Heart right ventricle (tissue), 16 donors: ENCODE measurements at regions not wholly inside any gene's neighbourhood (a gene's known extent, or its start where the extent isn't known, plus 50 kb on each side); places are given as distances from the start of the nearest gene placed in this dataset.

ENCODE experiments used
- ATAC-seq, 8 donors: fragments of 200-7000 bp; cut with Tn5 transposase; one replicate each; pipeline ENCODE4 v1.9.1; 2020; ENCODE audit warnings: mild to moderate bottlenecking in 8 of 8, moderate library complexity in 8 of 8, moderate number of reproducible peaks in 1 of 8
- DNase-seq, 2 donors: peaks; one replicate each; pipeline ENCODE4 v3.0.0-alpha.2; 2020
- H3K27ac ChIP-seq, 10 donors: fragments of 200-600 bp; sonication (generic) in 2 of 10; one replicate each; pipeline versions ENCODE4 v1.5.0 to v1.8.0; 2020 to 2022; ENCODE audit warnings: mild to moderate bottlenecking in 3 of 10
- H3K27me3 ChIP-seq, 7 donors: fragments of 200-600 bp; one replicate each; pipeline ENCODE4 v1.8.0; 2021 to 2022; ENCODE audit warnings: mild to moderate bottlenecking in 2 of 7
- H3K36me3 ChIP-seq, 9 donors: fragments of 200-600 bp; sonication (generic) in 1 of 9; one replicate each; pipeline versions ENCODE4 v1.5.0 to v1.8.0; 2020 to 2022; ENCODE audit warnings: mild to moderate bottlenecking in 2 of 9
- H3K4me1 ChIP-seq, 9 donors: fragments of 200-600 bp; sonication (generic) in 1 of 9; one replicate each; pipeline versions ENCODE4 v1.5.0 to v1.8.0; 2020 to 2022; ENCODE audit warnings: mild to moderate bottlenecking in 4 of 9
- H3K4me3 ChIP-seq, 10 donors: fragments of 200-600 bp; sonication (generic) in 2 of 10; one replicate each; pipeline versions ENCODE4 v1.5.0 to v1.8.0; 2020 to 2022; ENCODE audit warnings: mild to moderate bottlenecking in 7 of 10, moderate library complexity in 2 of 10
- H3K9me3 ChIP-seq, 11 donors: fragments of 200-600 bp in 10 of 11; sonication (generic) in 2 of 11; one replicate each; pipeline versions ENCODE4 v1.5.0 to v1.8.0; 2013 to 2022; ENCODE audit warnings: mild to moderate bottlenecking in 2 of 11, control low read depth in 1 of 11, moderate library complexity in 1 of 11
- WGBS, 2 donors: extraction: QIAGEN DNeasy Blood & Tissue Kit; methylation state at CpG; one replicate each; pipeline ENCODE4 v1.1.7; 2013; ENCODE audit warnings: inconsistent platforms in 1 of 2; 5-methylcytosine and 5-hydroxymethylcytosine counted together
- intact Hi-C, 10 donors: fragments of 100-400 bp; cut with DNase I; formaldehyde crosslinking; loops; one replicate each; pipeline versions ENCODE4 v1.11.1 to v1.14.2; 2022
- TF ChIP-seq, protein P1 (sequence below), 9 donors: fragments of 200-600 bp; sonication (generic) in 2 of 9; IDR thresholded peaks; one replicate each; pipeline versions ENCODE4 v1.5.0 to v1.8.0; 2021 to 2022; ENCODE audit warnings: antibody characterized with exemption in 9 of 9, mild to moderate bottlenecking in 5 of 9, moderate library complexity in 1 of 9
- donor health status: Arrhythmogenic right ventricular cardiomyopathy.
- donor health status: ischemic (EF 13 %, LVEDD 7.1; RV severe dilation, severe dysfunction).
- donor health status: healthy with polysubstance abuse.
- donor health status: DM: no; HTN: yes; CAD: no.
- donor health status: DM: no; HTN: no; CAD: no.
- donor health status: ischemic (EF 25% LVEDD 6.9; RV normal size, moderate dysfunction).
- donor health status: ischemic (EF 25% LVEDD 5.7; RV mildly dilated, moderate dysfunction).
- donor health status: healthy.
- donor health status: DM: yes; HTN: yes; CAD: no.
- donor health status: Ischemic cardiomyopathy.
- donor health status: ischemic (EF 35%, LVEDD 5.7; RV mildly dilated, moderate dysfunction).
- donor health status: nonischemic (EF 11% LVEDD 7.7; RV severe dilation, severe dysfunction).
- donor health status: DM: yes; HTN: yes; CAD: no.
- donor health status: PGD.
- donor health status: ischemic (EF 29% LVEDD 5.4; RV normal size, mild dysfunction).
- donor health status: nonischemic (EF 23%, LVEDD 6.1; RV moderate dilation, normal function).

DNA sequence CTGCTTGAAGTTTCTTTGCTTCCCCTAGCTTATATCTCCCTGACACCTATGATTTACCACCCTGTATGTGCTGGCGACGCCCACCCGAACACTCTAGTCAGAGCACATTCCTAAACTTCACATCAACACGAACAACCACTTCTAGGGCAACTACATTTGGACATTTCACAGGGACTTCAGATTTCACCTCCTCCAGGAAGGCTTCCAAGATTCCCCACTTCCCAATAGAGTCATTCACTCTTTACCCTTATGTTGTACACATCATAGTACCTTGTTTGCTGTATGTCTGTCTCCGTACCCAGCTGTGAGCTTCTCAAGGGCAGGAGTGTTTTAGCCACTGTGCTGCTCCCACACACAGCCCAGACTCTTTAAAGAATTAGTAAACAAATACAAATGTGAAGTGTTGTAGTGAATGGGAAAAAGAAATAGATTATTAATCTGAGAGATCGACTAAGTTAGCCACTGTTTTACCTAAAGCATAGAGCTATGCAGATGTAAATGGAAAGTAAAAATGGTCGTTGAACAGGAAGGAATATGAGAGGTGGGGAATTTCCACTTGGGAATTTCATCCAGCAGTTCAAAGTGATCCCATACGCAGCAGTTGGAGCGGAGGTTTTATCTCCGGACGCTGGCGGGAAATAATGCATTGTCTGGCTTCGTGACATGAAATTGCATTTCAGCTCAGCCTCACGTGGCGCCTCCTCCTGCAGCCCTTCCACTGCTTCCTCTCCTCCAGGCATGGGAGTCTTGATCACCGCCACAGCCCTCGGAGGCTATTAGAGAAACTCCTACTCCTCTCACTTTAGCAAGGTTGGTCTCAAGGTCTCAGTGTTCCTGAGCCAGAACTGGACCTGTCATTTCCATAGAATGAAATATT lies 233.4 kb upstream of the COPS8 start:
- Histone ChIP-seq H3K9me3 (peaks cover 0 to 5% (median 0%) of the 10 kb centered on the region in 11 donors), H3K4me1 (peaks cover 0 to 17% (median 11%) of the 10 kb centered on the region in 9 donors), H3K36me3 (no peaks in the 10 kb centered on the region), H3K4me3 (no peak overlapping the region), H3K27me3 (no peaks in the 10 kb centered on the region), H3K27ac (peak overlapping the region in 4 of 10 donors; percentile 42 to 64 (median 50))
- TF ChIP-seq, protein P1, sequence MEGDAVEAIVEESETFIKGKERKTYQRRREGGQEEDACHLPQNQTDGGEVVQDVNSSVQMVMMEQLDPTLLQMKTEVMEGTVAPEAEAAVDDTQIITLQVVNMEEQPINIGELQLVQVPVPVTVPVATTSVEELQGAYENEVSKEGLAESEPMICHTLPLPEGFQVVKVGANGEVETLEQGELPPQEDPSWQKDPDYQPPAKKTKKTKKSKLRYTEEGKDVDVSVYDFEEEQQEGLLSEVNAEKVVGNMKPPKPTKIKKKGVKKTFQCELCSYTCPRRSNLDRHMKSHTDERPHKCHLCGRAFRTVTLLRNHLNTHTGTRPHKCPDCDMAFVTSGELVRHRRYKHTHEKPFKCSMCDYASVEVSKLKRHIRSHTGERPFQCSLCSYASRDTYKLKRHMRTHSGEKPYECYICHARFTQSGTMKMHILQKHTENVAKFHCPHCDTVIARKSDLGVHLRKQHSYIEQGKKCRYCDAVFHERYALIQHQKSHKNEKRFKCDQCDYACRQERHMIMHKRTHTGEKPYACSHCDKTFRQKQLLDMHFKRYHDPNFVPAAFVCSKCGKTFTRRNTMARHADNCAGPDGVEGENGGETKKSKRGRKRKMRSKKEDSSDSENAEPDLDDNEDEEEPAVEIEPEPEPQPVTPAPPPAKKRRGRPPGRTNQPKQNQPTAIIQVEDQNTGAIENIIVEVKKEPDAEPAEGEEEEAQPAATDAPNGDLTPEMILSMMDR (IDR thresholded peaks at IDR 0.05) = no peak
- peak in 7 of 8 donors; percentile 12 to 77 (median 32) for ATAC-seq
- peak in 1 of 2 donors; percentile 40 for DNase-seq
- 57 to 63% methylated on average over 17 of the region's 17 CpGs for WGBS, 2 donors
- intact Hi-C loops = loop anchor here in 1 of 10 donors (10.0 kb wide), 1 partner anchor 288 kb away; the partner anchor contains the start of gene ACKR3

DNA sequence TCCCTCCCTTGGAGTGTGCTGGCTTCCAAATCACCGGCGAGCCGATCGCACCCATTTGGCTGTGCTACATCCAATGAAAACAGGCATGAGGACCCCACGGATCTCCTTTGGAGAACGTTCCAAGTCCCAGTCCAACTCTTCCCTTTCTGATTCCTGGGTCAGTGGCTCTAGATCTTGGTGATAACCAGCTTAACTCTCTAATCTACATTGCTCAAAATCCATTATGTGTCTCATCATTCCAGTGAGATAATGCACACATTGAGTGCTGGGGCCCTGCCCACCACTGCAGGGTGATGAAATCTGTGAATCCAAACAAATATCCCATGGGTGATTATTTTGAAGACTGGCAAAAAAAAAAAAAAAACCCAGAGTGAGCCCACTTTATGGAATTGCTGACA lies 232.7 kb upstream of the COPS8 start:
- intact Hi-C loops = loop anchor here in 1 of 10 donors (10.0 kb wide), 1 partner anchor 288 kb away; the partner anchor contains the start of gene ACKR3
- TF ChIP-seq, protein P1 (IDR thresholded peaks at IDR 0.05) = no peak
- no peaks in the 10 kb centered on the region for H3K36me3 ChIP-seq
- ATAC-seq (no peak), DNase-seq (no peak)
- peaks cover 0 to 5% (median 0%) of the 10 kb centered on the region in 11 donors for H3K9me3 ChIP-seq
- H3K4me1 ChIP-seq = peaks cover 0 to 17% (median 11%) of the 10 kb centered on the region in 9 donors
- peak overlapping the region in 4 of 10 donors; percentile 17 to 64 (median 50) for H3K27ac ChIP-seq
- no peak overlapping the region for H3K4me3 ChIP-seq
- 65 to 66% methylated on average over 6 of the region's 6 CpGs for WGBS, 2 donors
- H3K27me3 ChIP-seq = no peaks in the 10 kb centered on the region

DNA sequence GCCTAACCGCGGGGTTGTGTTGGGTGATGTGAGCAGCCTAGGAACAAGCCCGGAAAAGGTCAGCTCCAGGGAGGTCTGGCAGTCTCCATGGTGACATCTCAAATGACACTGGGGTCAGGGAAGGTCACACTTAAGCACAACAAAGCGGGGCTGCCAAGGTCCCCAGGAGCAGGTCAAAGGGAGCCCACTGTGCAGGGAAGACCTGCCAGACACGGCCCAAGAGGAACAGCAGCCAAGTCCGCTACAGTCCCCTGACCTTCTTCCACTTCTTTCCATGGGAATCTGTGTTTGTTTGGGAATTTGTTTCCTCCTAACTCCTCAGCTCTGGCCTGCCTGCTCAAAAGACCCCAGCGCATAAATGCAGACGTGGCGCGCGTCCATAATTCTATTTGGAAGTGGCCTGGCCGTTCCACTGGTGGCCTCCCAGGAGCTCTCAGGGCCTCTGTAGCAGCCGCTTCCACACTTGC lies 232.1 kb upstream of the COPS8 start:
- Histone ChIP-seq H3K36me3 (no peaks in the 10 kb centered on the region), H3K4me1 (peaks cover 0 to 17% (median 11%) of the 10 kb centered on the region in 9 donors), H3K4me3 (no peak overlapping the region), H3K9me3 (peaks cover 0 to 5% (median 0%) of the 10 kb centered on the region in 11 donors), H3K27me3 (no peaks in the 10 kb centered on the region), H3K27ac (peak overlapping the region in 1 of 10 donors; percentile 64)
- TF ChIP-seq, protein P1 (IDR thresholded peaks at IDR 0.05) = no peak
- 81 to 89% methylated on average over 13 of the region's 13 CpGs for WGBS, 2 donors
- intact Hi-C loops = loop anchor here in 1 of 10 donors (10.0 kb wide), 1 partner anchor 289 kb away; the partner anchor contains the start of gene ACKR3
- ATAC-seq (peak in 5 of 8 donors; percentile 22 to 54 (median 40)), DNase-seq (peak; percentile 25 to 34)

DNA sequence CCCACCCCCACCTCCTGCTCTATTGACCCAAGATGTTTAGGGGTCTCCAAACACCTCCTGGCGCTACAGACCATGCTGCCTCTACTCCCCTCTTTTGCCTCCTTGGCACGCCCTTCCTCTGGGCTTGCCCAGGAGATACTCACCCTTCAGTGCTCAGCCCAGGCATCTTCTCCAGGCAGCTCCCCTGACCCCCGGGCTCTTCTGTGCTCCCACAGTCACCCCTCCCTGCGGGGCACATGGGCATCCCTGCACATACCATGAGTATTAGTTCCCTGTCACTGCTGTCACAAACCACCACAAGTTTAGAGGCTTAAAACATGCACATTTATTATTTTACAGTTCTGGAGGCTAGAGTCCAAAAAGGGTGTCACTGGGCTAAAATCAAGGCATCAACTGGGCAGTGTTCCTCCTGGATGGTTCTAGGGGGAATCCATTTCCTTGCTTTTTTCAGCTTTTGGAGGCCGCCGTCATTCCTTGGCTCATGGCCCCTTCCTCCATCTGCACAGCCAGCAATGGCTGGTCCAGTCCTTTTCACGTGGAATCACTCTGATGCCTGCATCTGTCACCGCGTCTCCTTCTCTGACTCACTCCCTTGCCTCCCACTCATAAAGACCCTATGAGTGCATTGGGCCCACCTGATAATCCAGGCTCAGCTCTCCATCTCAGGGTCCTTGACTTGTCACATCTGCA lies 230.4 kb upstream of the COPS8 start:
- no peak for DNase-seq
- WGBS, 2 donors = 83 to 96% methylated on average over 9 of the region's 9 CpGs
- no peak for ATAC-seq
- Histone ChIP-seq H3K27ac (no peak overlapping the region), H3K27me3 (no peaks in the 10 kb centered on the region), H3K9me3 (peaks cover 0 to 5% (median 0%) of the 10 kb centered on the region in 11 donors), H3K36me3 (no peaks in the 10 kb centered on the region), H3K4me1 (peaks cover 0 to 17% (median 11%) of the 10 kb centered on the region in 9 donors), H3K4me3 (no peak overlapping the region)
- intact Hi-C loops = loop anchor here in 1 of 10 donors (10.0 kb wide), 1 partner anchor 291 kb away; the partner anchor contains the start of gene ACKR3
- TF ChIP-seq, protein P1 (IDR thresholded peaks at IDR 0.05) = no peak
